Stomach (tissue), 4 donors: ENCODE measurements at regions not wholly inside any gene's neighbourhood (a gene's known extent, or its start where the extent isn't known, plus 50 kb on each side); places are given as distances from the start of the nearest gene placed in this dataset.

Source experiments
- EP300 ChIP-seq: sonication (generic); formaldehyde crosslinking; IDR thresholded peaks from one replicate; pipeline ENCODE4 v1.6.1; 2017; ENCODE audit warnings: antibody characterized with exemption
- POLR2A ChIP-seq, 4 donors: fragments of 450-650 bp; IDR thresholded peaks; one replicate each; pipeline ENCODE4 v1.6.1; 2016; ENCODE audit warnings: antibody characterized with exemption in 4 of 4, control low read depth in 2 of 4, mild to moderate bottlenecking in 1 of 4, moderate library complexity in 1 of 4
- POLR2AphosphoS5 ChIP-seq, 3 donors: sonication (generic); formaldehyde crosslinking; IDR thresholded peaks; one replicate each; pipeline ENCODE4 v1.6.1; 2016; ENCODE audit warnings: antibody characterized with exemption in 3 of 3
- TF ChIP-seq, protein P1 (sequence below), 7 experiments: fragments of 450-650 bp in 4 of 7; fragments of 200-600 bp in 3 of 7; sonication (generic) in 3 of 7; IDR thresholded peaks; one replicate each; pipeline ENCODE4 v1.5.1; 2016 to 2019; ENCODE audit warnings: antibody characterized with exemption in 7 of 7, control low read depth in 2 of 7, mild to moderate bottlenecking in 1 of 7

- TF ChIP-seq, protein P1, sequence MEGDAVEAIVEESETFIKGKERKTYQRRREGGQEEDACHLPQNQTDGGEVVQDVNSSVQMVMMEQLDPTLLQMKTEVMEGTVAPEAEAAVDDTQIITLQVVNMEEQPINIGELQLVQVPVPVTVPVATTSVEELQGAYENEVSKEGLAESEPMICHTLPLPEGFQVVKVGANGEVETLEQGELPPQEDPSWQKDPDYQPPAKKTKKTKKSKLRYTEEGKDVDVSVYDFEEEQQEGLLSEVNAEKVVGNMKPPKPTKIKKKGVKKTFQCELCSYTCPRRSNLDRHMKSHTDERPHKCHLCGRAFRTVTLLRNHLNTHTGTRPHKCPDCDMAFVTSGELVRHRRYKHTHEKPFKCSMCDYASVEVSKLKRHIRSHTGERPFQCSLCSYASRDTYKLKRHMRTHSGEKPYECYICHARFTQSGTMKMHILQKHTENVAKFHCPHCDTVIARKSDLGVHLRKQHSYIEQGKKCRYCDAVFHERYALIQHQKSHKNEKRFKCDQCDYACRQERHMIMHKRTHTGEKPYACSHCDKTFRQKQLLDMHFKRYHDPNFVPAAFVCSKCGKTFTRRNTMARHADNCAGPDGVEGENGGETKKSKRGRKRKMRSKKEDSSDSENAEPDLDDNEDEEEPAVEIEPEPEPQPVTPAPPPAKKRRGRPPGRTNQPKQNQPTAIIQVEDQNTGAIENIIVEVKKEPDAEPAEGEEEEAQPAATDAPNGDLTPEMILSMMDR (IDR thresholded peaks at IDR 0.05): no peak
- TF ChIP-seq POLR2AphosphoS5 (IDR thresholded peaks at IDR 0.05) (no peak), POLR2A (IDR thresholded peaks at IDR 0.05) (no peak), EP300 (no peak)
These were observed 259.3 kb downstream of the TTC32 start for GRCh38 chr2:19642501-19642900.
